ENCODE measurements at regions not wholly inside any gene's neighbourhood (a gene's known extent, or its start where the extent isn't known, plus 50 kb on each side); places are given as distances from the start of the nearest gene placed in this dataset.
"Not testable (repeated sequence)": the region's sequence is repeated elsewhere in the genome, so short reads cannot be mapped to it uniquely, and the experiment has no call there.

GRCh38 chr5:169408171-169408570 lies 107.2 kb upstream of the SLIT3 start:
- no peak overlapping the region for H3K4me3 Mint-ChIP-seq
- H3K4me1 Mint-ChIP-seq (ENCODE audit: low read depth), result no peaks in the 10 kb centered on the region
- H3K36me3 Mint-ChIP-seq (ENCODE audit: low read depth), result no peaks in the 10 kb centered on the region
- H3K27ac Mint-ChIP-seq, result no peak overlapping the region
- POLR2A ChIA-PET, result no interaction called here
- no peaks in the 10 kb centered on the region for H3K9me3 Mint-ChIP-seq (ENCODE audit: insufficient read depth)
- H3K27me3 Mint-ChIP-seq (ENCODE audit: low read depth), result no peaks in the 10 kb centered on the region
- no peak for ATAC-seq
- CTCF ChIA-PET, result no interaction called here
- no peak for DNase-seq

GRCh38 chr5:169404223-169404622 lies 103.3 kb upstream of the SLIT3 start:
- CTCF ChIA-PET, result no interaction called here
- ATAC-seq (no peak), DNase-seq (no peak)
- H3K36me3 Mint-ChIP-seq (ENCODE audit: low read depth), result no peaks in the 10 kb centered on the region
- peaks cover 2% of the 10 kb centered on the region for H3K27me3 Mint-ChIP-seq (ENCODE audit: low read depth)
- no peaks in the 10 kb centered on the region for H3K4me1 Mint-ChIP-seq (ENCODE audit: low read depth)
- H3K4me3 Mint-ChIP-seq, result no peak overlapping the region
- H3K27ac Mint-ChIP-seq, result no peak overlapping the region
- POLR2A ChIA-PET, result no interaction called here
- H3K9me3 Mint-ChIP-seq (ENCODE audit: insufficient read depth), result no peaks in the 10 kb centered on the region

- Mint-ChIP-seq H3K27me3 (ENCODE audit: low read depth) (peaks cover 4% of the 10 kb centered on the region), H3K4me3 (no peak overlapping the region), H3K9me3 (ENCODE audit: insufficient read depth) (no peaks in the 10 kb centered on the region), H3K36me3 (ENCODE audit: low read depth) (no peaks in the 10 kb centered on the region), H3K27ac (no peak overlapping the region), H3K4me1 (ENCODE audit: low read depth) (no peaks in the 10 kb centered on the region)
- ATAC-seq, result no peak
- CTCF ChIA-PET, result no interaction called here
- DNase-seq, result no peak
- POLR2A ChIA-PET, result no interaction called here
Observed at GRCh38 chr5:169398515-169398914, 97.6 kb upstream of the SLIT3 start.

- DNase-seq, result no peak
- Mint-ChIP-seq H3K27ac (no peak overlapping the region), H3K4me3 (no peak overlapping the region), H3K9me3 (ENCODE audit: insufficient read depth) (no peaks in the 10 kb centered on the region), H3K4me1 (ENCODE audit: low read depth) (no peaks in the 10 kb centered on the region), H3K27me3 (ENCODE audit: low read depth) (peaks cover 2% of the 10 kb centered on the region), H3K36me3 (ENCODE audit: low read depth) (no peaks in the 10 kb centered on the region)
- POLR2A ChIA-PET, result no interaction called here
- ATAC-seq, result no peak
- CTCF ChIA-PET, result no interaction called here
Observed at GRCh38 chr5:169395136-169395535, 94.2 kb upstream of the SLIT3 start.

- no peak overlapping the region for H3K27ac Mint-ChIP-seq
- H3K4me3 Mint-ChIP-seq, result no peak overlapping the region
- H3K9me3 Mint-ChIP-seq (ENCODE audit: insufficient read depth), result no peaks in the 10 kb centered on the region
- no peak for DNase-seq
- no peak for ATAC-seq
- H3K27me3 Mint-ChIP-seq (ENCODE audit: low read depth), result peaks cover 2% of the 10 kb centered on the region
- H3K4me1 Mint-ChIP-seq (ENCODE audit: low read depth), result no peaks in the 10 kb centered on the region
- ChIA-PET POLR2A (no interaction called here), CTCF (no interaction called here)
- no peaks in the 10 kb centered on the region for H3K36me3 Mint-ChIP-seq (ENCODE audit: low read depth)
Observed at GRCh38 chr5:169394371-169394770, 93.4 kb upstream of the SLIT3 start.

GRCh38 chr5:169393907-169394306 lies 93.0 kb upstream of the SLIT3 start:
- H3K9me3 Mint-ChIP-seq (ENCODE audit: insufficient read depth), result no peaks in the 10 kb centered on the region
- peaks cover 2% of the 10 kb centered on the region for H3K27me3 Mint-ChIP-seq (ENCODE audit: low read depth)
- ChIA-PET CTCF (no interaction called here), POLR2A (no interaction called here)
- no peak overlapping the region for H3K4me3 Mint-ChIP-seq
- no peak overlapping the region for H3K27ac Mint-ChIP-seq
- no peaks in the 10 kb centered on the region for H3K36me3 Mint-ChIP-seq (ENCODE audit: low read depth)
- DNase-seq (no peak), ATAC-seq (no peak)
- no peaks in the 10 kb centered on the region for H3K4me1 Mint-ChIP-seq (ENCODE audit: low read depth)

- CTCF ChIA-PET, result interaction anchor here (1.2 kb wide), 1 partner anchor 192 kb away, joined by 3 read pairs; no protein-coding TSS in a partner anchor
- H3K4me1 Mint-ChIP-seq (ENCODE audit: low read depth), result no peaks in the 10 kb centered on the region
- no peak overlapping the region for H3K27ac Mint-ChIP-seq
- DNase-seq (no peak), ATAC-seq (no peak)
- H3K27me3 Mint-ChIP-seq (ENCODE audit: low read depth), result no peaks in the 10 kb centered on the region
- no peaks in the 10 kb centered on the region for H3K36me3 Mint-ChIP-seq (ENCODE audit: low read depth)
- no peaks in the 10 kb centered on the region for H3K9me3 Mint-ChIP-seq (ENCODE audit: insufficient read depth)
- H3K4me3 Mint-ChIP-seq, result no peak overlapping the region
- POLR2A ChIA-PET, result no interaction called here
Observed at GRCh38 chr5:169390265-169390664, 89.3 kb upstream of the SLIT3 start.

- POLR2A ChIA-PET, result no interaction called here
- CTCF ChIA-PET, result interaction anchor here (1.2 kb wide), 1 partner anchor 193 kb away, joined by 3 read pairs; no protein-coding TSS in a partner anchor
- H3K27ac Mint-ChIP-seq, result no peak overlapping the region
- no peaks in the 10 kb centered on the region for H3K36me3 Mint-ChIP-seq (ENCODE audit: low read depth)
- DNase-seq, result no peak
- no peaks in the 10 kb centered on the region for H3K4me1 Mint-ChIP-seq (ENCODE audit: low read depth)
- no peaks in the 10 kb centered on the region for H3K27me3 Mint-ChIP-seq (ENCODE audit: low read depth)
- no peaks in the 10 kb centered on the region for H3K9me3 Mint-ChIP-seq (ENCODE audit: insufficient read depth)
- no peak for ATAC-seq
- H3K4me3 Mint-ChIP-seq, result no peak overlapping the region
Observed at GRCh38 chr5:169389318-169389717, 88.4 kb upstream of the SLIT3 start.

- no peak for ATAC-seq
- DNase-seq, result no peak
- no peak overlapping the region for H3K4me3 Mint-ChIP-seq
- no peaks in the 10 kb centered on the region for H3K9me3 Mint-ChIP-seq (ENCODE audit: insufficient read depth)
- H3K36me3 Mint-ChIP-seq (ENCODE audit: low read depth), result no peaks in the 10 kb centered on the region
- CTCF ChIA-PET, result no interaction called here
- no peaks in the 10 kb centered on the region for H3K4me1 Mint-ChIP-seq (ENCODE audit: low read depth)
- POLR2A ChIA-PET, result no interaction called here
- H3K27ac Mint-ChIP-seq, result no peak overlapping the region
- H3K27me3 Mint-ChIP-seq (ENCODE audit: low read depth), result no peaks in the 10 kb centered on the region
Observed at GRCh38 chr5:169385636-169386035, 84.7 kb upstream of the SLIT3 start.

GRCh38 chr5:169384661-169385060 lies 83.7 kb upstream of the SLIT3 start:
- H3K27me3 Mint-ChIP-seq (ENCODE audit: low read depth), result no peaks in the 10 kb centered on the region
- no peaks in the 10 kb centered on the region for H3K4me1 Mint-ChIP-seq (ENCODE audit: low read depth)
- no peak overlapping the region for H3K27ac Mint-ChIP-seq
- no peaks in the 10 kb centered on the region for H3K9me3 Mint-ChIP-seq (ENCODE audit: insufficient read depth)
- no peaks in the 10 kb centered on the region for H3K36me3 Mint-ChIP-seq (ENCODE audit: low read depth)
- DNase-seq (no peak), ATAC-seq (no peak)
- ChIA-PET CTCF (no interaction called here), POLR2A (no interaction called here)
- no peak overlapping the region for H3K4me3 Mint-ChIP-seq

- CTCF ChIA-PET, result no interaction called here
- POLR2A ChIA-PET, result no interaction called here
- no peaks in the 10 kb centered on the region for H3K27me3 Mint-ChIP-seq (ENCODE audit: low read depth)
- H3K9me3 Mint-ChIP-seq (ENCODE audit: insufficient read depth), result no peaks in the 10 kb centered on the region
- H3K36me3 Mint-ChIP-seq (ENCODE audit: low read depth), result no peaks in the 10 kb centered on the region
- no peak overlapping the region for H3K4me3 Mint-ChIP-seq
- H3K4me1 Mint-ChIP-seq (ENCODE audit: low read depth), result no peaks in the 10 kb centered on the region
- no peak overlapping the region for H3K27ac Mint-ChIP-seq
- DNase-seq (no peak), ATAC-seq (no peak)
Observed at GRCh38 chr5:169374761-169375160, 73.8 kb upstream of the SLIT3 start.

- no peak for ATAC-seq
- H3K36me3 Mint-ChIP-seq (ENCODE audit: low read depth), result no peaks in the 10 kb centered on the region
Observed at GRCh38 chr5:169374111-169374510, 73.2 kb upstream of the SLIT3 start.

GRCh38 chr5:169371801-169372200 lies 70.9 kb upstream of the SLIT3 start:
- ATAC-seq; POLR2A ChIA-PET; H3K36me3 Mint-ChIP-seq (ENCODE audit: low read depth): not testable (repeated sequence)

More at GRCh38 chr5:169374111-169374510, 73.2 kb upstream of the SLIT3 start:
- H3K27ac Mint-ChIP-seq, result no peak overlapping the region
- no peak overlapping the region for H3K4me3 Mint-ChIP-seq
- CTCF ChIA-PET, result no interaction called here
- POLR2A ChIA-PET, result no interaction called here
- no peaks in the 10 kb centered on the region for H3K9me3 Mint-ChIP-seq (ENCODE audit: insufficient read depth)
- DNase-seq, result no peak
- no peaks in the 10 kb centered on the region for H3K4me1 Mint-ChIP-seq (ENCODE audit: low read depth)
- H3K27me3 Mint-ChIP-seq (ENCODE audit: low read depth), result no peaks in the 10 kb centered on the region

More at GRCh38 chr5:169371801-169372200, 70.9 kb upstream of the SLIT3 start:
- H3K27ac Mint-ChIP-seq; H3K27me3 Mint-ChIP-seq (ENCODE audit: low read depth); CTCF ChIA-PET; H3K4me1 Mint-ChIP-seq (ENCODE audit: low read depth); DNase-seq; H3K4me3 Mint-ChIP-seq; H3K9me3 Mint-ChIP-seq (ENCODE audit: insufficient read depth): not testable (repeated sequence)
